ENCODE measurements at regions not wholly inside any gene's neighbourhood (a gene's known extent, or its start where the extent isn't known, plus 50 kb on each side); places are given as distances from the start of the nearest gene placed in this dataset.

DNA sequence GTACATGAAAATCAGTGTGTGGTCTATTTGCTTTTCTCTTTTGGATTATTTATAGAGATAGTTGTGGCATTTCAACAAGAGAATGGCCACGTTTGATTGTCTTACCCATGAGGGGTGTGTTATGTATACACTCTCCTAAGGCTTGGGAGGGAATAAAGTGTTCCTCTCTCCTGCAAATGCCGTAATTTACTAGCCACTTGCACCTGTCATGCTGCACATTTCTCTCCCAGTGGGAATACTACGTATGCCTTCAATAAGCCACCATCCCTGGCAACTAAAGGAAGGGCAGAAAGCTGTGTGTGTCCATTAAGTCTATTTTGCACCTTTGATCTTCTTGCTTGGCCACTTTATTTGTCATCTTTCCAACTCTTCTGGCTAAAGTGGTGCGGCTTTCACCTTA is 541.2 kb downstream of the QKI start:
- TF ChIP-seq, protein P1, sequence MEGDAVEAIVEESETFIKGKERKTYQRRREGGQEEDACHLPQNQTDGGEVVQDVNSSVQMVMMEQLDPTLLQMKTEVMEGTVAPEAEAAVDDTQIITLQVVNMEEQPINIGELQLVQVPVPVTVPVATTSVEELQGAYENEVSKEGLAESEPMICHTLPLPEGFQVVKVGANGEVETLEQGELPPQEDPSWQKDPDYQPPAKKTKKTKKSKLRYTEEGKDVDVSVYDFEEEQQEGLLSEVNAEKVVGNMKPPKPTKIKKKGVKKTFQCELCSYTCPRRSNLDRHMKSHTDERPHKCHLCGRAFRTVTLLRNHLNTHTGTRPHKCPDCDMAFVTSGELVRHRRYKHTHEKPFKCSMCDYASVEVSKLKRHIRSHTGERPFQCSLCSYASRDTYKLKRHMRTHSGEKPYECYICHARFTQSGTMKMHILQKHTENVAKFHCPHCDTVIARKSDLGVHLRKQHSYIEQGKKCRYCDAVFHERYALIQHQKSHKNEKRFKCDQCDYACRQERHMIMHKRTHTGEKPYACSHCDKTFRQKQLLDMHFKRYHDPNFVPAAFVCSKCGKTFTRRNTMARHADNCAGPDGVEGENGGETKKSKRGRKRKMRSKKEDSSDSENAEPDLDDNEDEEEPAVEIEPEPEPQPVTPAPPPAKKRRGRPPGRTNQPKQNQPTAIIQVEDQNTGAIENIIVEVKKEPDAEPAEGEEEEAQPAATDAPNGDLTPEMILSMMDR (IDR thresholded peaks at IDR 0.05; ENCODE audit: insufficient read depth, low read length, poor library complexity, severe bottlenecking) = no peak
- TF ChIP-seq EZH2phosphoT487 (conservative IDR thresholded peaks at IDR 0.05; ENCODE audit: low read length) = no peak
